HCT116 (cell line): ENCODE measurements at regions not wholly inside any gene's neighbourhood (a gene's known extent, or its start where the extent isn't known, plus 50 kb on each side); places are given as distances from the start of the nearest gene placed in this dataset.

Source experiments
- ATAC-seq: fragments of 200-7000 bp; cut with Tn5 transposase; 2 replicates; pipeline ENCODE4 v1.9.1; 2020; ENCODE audit warnings: mild to moderate bottlenecking, moderate library complexity
- BruUV-seq: library from RNA; stranded (reverse); fragments of 400-500 nt; replicated peaks from 2 replicates; lab custom pipeline; 2021; lab: Mats Ljungman, UMichigan
- CTCF ChIA-PET: fragments of 300-600 bp; sonication (Branson Sonifier 250); formaldehyde crosslinking; loops from one replicate; lab custom pipeline; 2021; ENCODE audit warnings: antibody characterized with exemption; lab: Charles Lee
- POLR2A ChIA-PET: fragments of 300-600, 350-600 bp; sonication (Branson Sonifier 250); formaldehyde crosslinking; loops from one replicate; lab custom pipeline; 2021; ENCODE audit warnings: antibody characterized with exemption; lab: Charles Lee
- RAD21 ChIA-PET, 2 experiments: fragments of 300-600 bp; sonication (Branson Sonifier 250); formaldehyde crosslinking; loops; one replicate each; lab custom pipeline; 2023; ENCODE audit warnings: low total read pairs in 2 of 2; ENCODE audit not compliant: uncharacterized antibody in 2 of 2, unreplicated experiment in 2 of 2, low non-redundant PET in 1 of 2; lab: Charles Lee
- DNase-seq: peaks from one replicate; pipeline ENCODE4 v3.0.0-alpha.2; 2010; ENCODE audit warnings: low read depth, low spot score
- H2AFZ ChIP-seq: fragments of 200-600 bp; shearing (Covaris generic), sonication (generic); 2 replicates; pipeline ENCODE4 v1.6.1; 2017; ENCODE audit warnings: low read depth, mixed run types, mixed read lengths, antibody characterized with exemption, low read length; ENCODE audit not compliant: poor library complexity, severe bottlenecking
- H3K27ac ChIP-seq: 2 replicates; pipeline ENCODE4 v1.5.1; 2012; ENCODE audit warnings: low read depth, low read length
- H3K27me3 ChIP-seq: fragments of 200-600 bp; sonication (generic); 2 replicates; pipeline ENCODE4 v1.6.1; 2016; ENCODE audit warnings: mixed run types, low read length, mixed read lengths; ENCODE audit not compliant: insufficient read depth
- H3K36me3 ChIP-seq, 2 experiments: fragments of 200-500 bp in 1 of 2; fragments of 200-600 bp in 1 of 2; sonication (Bioruptor generic) in 1 of 2; sonication (generic) in 1 of 2; 2 replicates each; pipeline versions ENCODE4 v1.5.1 to v1.6.1; 2014 to 2016; ENCODE audit warnings: low read length in 2 of 2, inconsistent platforms in 1 of 2, mixed read lengths in 1 of 2, mixed run types in 1 of 2; ENCODE audit not compliant: insufficient read depth in 2 of 2, control insufficient read depth in 1 of 2
- H3K4me1 ChIP-seq, 2 experiments: fragments of 200-600 bp in 1 of 2; sonication (generic) in 1 of 2; 2 replicates each; pipeline versions ENCODE4 v1.5.1 to v1.6.1; 2012 to 2017; ENCODE audit warnings: low read length in 2 of 2, inconsistent platforms in 1 of 2, mild to moderate bottlenecking in 1 of 2, mixed read lengths in 1 of 2, mixed run types in 1 of 2, moderate library complexity in 1 of 2; ENCODE audit not compliant: insufficient read depth in 2 of 2, control insufficient read depth in 1 of 2
- H3K4me2 ChIP-seq: fragments of 200-600 bp; sonication (generic); 2 replicates; pipeline ENCODE4 v1.6.1; 2017; ENCODE audit warnings: mixed run types, low read length, mixed read lengths
- H3K4me3 ChIP-seq, 2 experiments: fragments of 200-600 bp in 1 of 2; sonication (generic) in 1 of 2; replicated peaks in 1 of 2; 2 replicates each; pipeline ENCODE4 v1.5.1; 2011 to 2016; ENCODE audit warnings: low read length in 2 of 2, control low read depth in 1 of 2, low read depth in 1 of 2, mild to moderate bottlenecking in 1 of 2, mixed read lengths in 1 of 2, mixed run types in 1 of 2
- H3K79me2 ChIP-seq: fragments of 200-600 bp; sonication (generic); 2 replicates; pipeline ENCODE4 v1.6.1; 2017; ENCODE audit warnings: mild to moderate bottlenecking, mixed run types, low read length, moderate library complexity, mixed read lengths; ENCODE audit not compliant: insufficient read depth
- H3K9ac ChIP-seq: fragments of 200-600 bp; sonication (generic); 2 replicates; pipeline ENCODE4 v1.6.1; 2016; ENCODE audit warnings: low read length, mixed read lengths
- H3K9me2 ChIP-seq: fragments of 200-600 bp; sonication (generic), shearing (Covaris generic); 2 replicates; pipeline ENCODE4 v1.6.1; 2017; ENCODE audit warnings: mixed run types, mild to moderate bottlenecking, moderate library complexity; ENCODE audit not compliant: insufficient read depth
- H3K9me3 ChIP-seq, 2 experiments: fragments of 200-500 bp in 1 of 2; fragments of 200-600 bp in 1 of 2; sonication (Bioruptor generic) in 1 of 2; sonication (generic) in 1 of 2; 2 replicates each; pipeline ENCODE4 v1.6.1; 2014 to 2017; ENCODE audit warnings: low read length in 2 of 2, mixed read lengths in 2 of 2, inconsistent platforms in 1 of 2, low read depth in 1 of 2, mild to moderate bottlenecking in 1 of 2, mixed run types in 1 of 2, moderate library complexity in 1 of 2; ENCODE audit not compliant: control insufficient read depth in 1 of 2, insufficient read depth in 1 of 2
- H4K20me1 ChIP-seq: fragments of 200-600 bp; sonication (generic), shearing (Covaris generic); 2 replicates; pipeline ENCODE4 v1.6.1; 2017; ENCODE audit warnings: mixed run types, mild to moderate bottlenecking, moderate library complexity; ENCODE audit not compliant: insufficient read depth
- ATF3 ChIP-seq: IDR thresholded peaks from 2 replicates; pipeline ENCODE4 v1.6.1; 2012
- CEBPB ChIP-seq: IDR thresholded peaks from 2 replicates; pipeline ENCODE4 v1.6.1; 2012; ENCODE audit warnings: low read depth
- CTCF ChIP-seq, 3 experiments: fragments of 200-600 bp in 1 of 3; sonication (generic) in 1 of 3; IDR thresholded peaks in 2 of 3; conservative IDR thresholded peaks in 1 of 3; 2 replicates each; pipeline ENCODE4 v1.5.1; 2012 to 2017; ENCODE audit warnings: low read depth in 2 of 3, low read length in 2 of 3, antibody characterized with exemption in 1 of 3, borderline replicate concordance in 1 of 3, control low read depth in 1 of 3, mild to moderate bottlenecking in 1 of 3, mixed read lengths in 1 of 3, mixed run types in 1 of 3, moderate library complexity in 1 of 3; ENCODE audit not compliant: insufficient read depth in 1 of 3
- FOSL1 ChIP-seq: IDR thresholded peaks from 2 replicates; pipeline ENCODE4 v1.6.1; 2012; ENCODE audit warnings: low read depth
- JUND ChIP-seq: IDR thresholded peaks from 2 replicates; pipeline ENCODE4 v1.6.1; 2012
- MAX ChIP-seq: IDR thresholded peaks from 2 replicates; pipeline ENCODE4 v1.6.1; 2012
- POLR2A ChIP-seq: IDR thresholded peaks from 2 replicates; pipeline ENCODE4 v1.7.0; 2011; ENCODE audit warnings: borderline replicate concordance; ENCODE audit not compliant: insufficient read depth, insufficient read length; ENCODE audit errors: extremely low read depth
- REST ChIP-seq: IDR thresholded peaks from 2 replicates; pipeline ENCODE4 v1.6.1; 2012; ENCODE audit warnings: low read depth
- SIN3A ChIP-seq: IDR thresholded peaks from 2 replicates; pipeline ENCODE4 v1.6.1; 2012; ENCODE audit warnings: low read depth
- SRF ChIP-seq: IDR thresholded peaks from 2 replicates; pipeline ENCODE4 v1.6.1; 2012; ENCODE audit warnings: low read depth
- TCF7L2 ChIP-seq: IDR thresholded peaks from 2 replicates; pipeline ENCODE4 v1.7.0; 2011; ENCODE audit warnings: borderline replicate concordance, inconsistent platforms; ENCODE audit not compliant: insufficient read depth, insufficient read length; ENCODE audit errors: extremely low read depth
- YY1 ChIP-seq: IDR thresholded peaks from 2 replicates; pipeline ENCODE4 v1.6.1; 2011; ENCODE audit warnings: low read length, low read depth, moderate library complexity, mild to moderate bottlenecking; ENCODE audit not compliant: insufficient replicate concordance; ENCODE audit errors: extremely low read depth
- ZFX ChIP-seq: fragments of 450-650 bp; IDR thresholded peaks from 2 replicates; pipeline ENCODE4 v1.6.1; 2017
- ZNF274 ChIP-seq: fragments of 200-500 bp; sonication (Bioruptor generic); IDR thresholded peaks from 2 replicates; pipeline ENCODE4 v1.6.1; 2014; ENCODE audit warnings: mild to moderate bottlenecking, low read depth, low read length, inconsistent platforms
- intact Hi-C: fragments of 100-400 bp; cut with micrococcal nuclease; formaldehyde crosslinking; loops from 2 replicates; pipeline ENCODE4 v1.10.0; 2022

- CTCF ChIA-PET: no interaction called here
- intact Hi-C loops: no loop called here
- Histone ChIP-seq H3K27ac (no peak overlapping the region), H3K79me2 (no peaks in the 10 kb centered on the region), H3K9ac (no peak overlapping the region), H3K9me3 (no peaks in the 10 kb centered on the region), H2AFZ (no peak overlapping the region), H3K4me1 (no peaks in the 10 kb centered on the region), H3K4me3 (no peak overlapping the region), H3K4me2 (no peak overlapping the region), H3K36me3 (no peaks in the 10 kb centered on the region), H3K9me2 (no peaks in the 10 kb centered on the region), H4K20me1 (no peaks in the 10 kb centered on the region), H3K27me3 (no peaks in the 10 kb centered on the region)
- RAD21 ChIA-PET: no interaction called here
- ATAC-seq (no peak), DNase-seq (no peak)
- TF ChIP-seq FOSL1 (no peak), ATF3 (no peak), ZNF274 (no peak), TCF7L2 (no peak), MAX (no peak), POLR2A (no peak), YY1 (no peak), SIN3A (no peak), JUND (no peak), ZFX (no peak), SRF (no peak), CEBPB (no peak), REST (no peak), CTCF (IDR thresholded peaks at IDR 0.05 in 2 of 3, conservative IDR thresholded peaks at IDR 0.05 in 1 of 3; ENCODE audit: borderline replicate concordance in 1 of 3, insufficient read depth in 1 of 3, low read depth in 2 of 3, low read length in 2 of 3) (no peak)
- POLR2A ChIA-PET: no interaction called here
- BruUV-seq: no TSS peak
These were observed 60.2 kb upstream of the SYTL5 start for GRCh38 chrX:37946197-37946596.
